NCI-H69 (cell line): ENCODE measurements at regions not wholly inside any gene's neighbourhood (a gene's known extent, or its start where the extent isn't known, plus 50 kb on each side); places are given as distances from the start of the nearest gene placed in this dataset.
"Not testable (repeated sequence)": the region's sequence is repeated elsewhere in the genome, so short reads cannot be mapped to it uniquely, and the experiment has no call there.

ENCODE experiments used
- DNase-seq: peaks from one replicate; lab custom pipeline; 2025; lab: John Stamatoyannopoulos, UW

- DNase-seq = peak; percentile 71
Observed at GRCh38 chr5:91499943-91500531, 116.9 kb upstream of the ARRDC3 start.

- DNase-seq = peak; percentile 61
Observed at GRCh38 chr5:91495699-91496098, 112.6 kb upstream of the ARRDC3 start.

- no peak for DNase-seq
Observed at GRCh38 chr5:91494447-91494996, 111.4 kb upstream of the ARRDC3 start.

GRCh38 chr5:91493086-91493485 lies 110.0 kb upstream of the ARRDC3 start:
- DNase-seq = no peak

GRCh38 chr5:91491229-91491628 lies 108.1 kb upstream of the ARRDC3 start:
- no peak for DNase-seq

GRCh38 chr5:91490316-91490715 lies 107.2 kb upstream of the ARRDC3 start:
- no peak for DNase-seq

- DNase-seq = peak; percentile 85
Observed at GRCh38 chr5:91487420-91487819, 104.3 kb upstream of the ARRDC3 start.

GRCh38 chr5:91486638-91487037 lies 103.5 kb upstream of the ARRDC3 start:
- no peak for DNase-seq

GRCh38 chr5:91484662-91485061 lies 101.5 kb upstream of the ARRDC3 start:
- DNase-seq = no peak

GRCh38 chr5:91479376-91479775 lies 96.3 kb upstream of the ARRDC3 start:
- DNase-seq = not testable (repeated sequence)

- DNase-seq = no peak
Observed at GRCh38 chr5:91478096-91478495, 95.0 kb upstream of the ARRDC3 start.

GRCh38 chr5:91477408-91477807 lies 94.3 kb upstream of the ARRDC3 start:
- DNase-seq = no peak

- no peak for DNase-seq
Observed at GRCh38 chr5:91474201-91474600, 91.1 kb upstream of the ARRDC3 start.

GRCh38 chr5:91472631-91473030 lies 89.5 kb upstream of the ARRDC3 start:
- no peak for DNase-seq

- no peak for DNase-seq
Observed at GRCh38 chr5:91469517-91470165, 86.5 kb upstream of the ARRDC3 start.

GRCh38 chr5:91468651-91469422 lies 85.7 kb upstream of the ARRDC3 start:
- no peak for DNase-seq

- DNase-seq = no peak
Observed at GRCh38 chr5:91464886-91465646, 81.9 kb upstream of the ARRDC3 start.

GRCh38 chr5:91457681-91458058 lies 74.6 kb upstream of the ARRDC3 start:
- no peak for DNase-seq

GRCh38 chr5:91456928-91457680 lies 74.0 kb upstream of the ARRDC3 start:
- peak; percentile 45 for DNase-seq

- no peak for DNase-seq
Observed at GRCh38 chr5:91449083-91449482, 66.0 kb upstream of the ARRDC3 start.

- DNase-seq = not testable (repeated sequence)
Observed at GRCh38 chr5:91448079-91448478, 65.0 kb upstream of the ARRDC3 start.
